ENCODE measurements at regions not wholly inside any gene's neighbourhood (a gene's known extent, or its start where the extent isn't known, plus 50 kb on each side); places are given as distances from the start of the nearest gene placed in this dataset.

DNA sequence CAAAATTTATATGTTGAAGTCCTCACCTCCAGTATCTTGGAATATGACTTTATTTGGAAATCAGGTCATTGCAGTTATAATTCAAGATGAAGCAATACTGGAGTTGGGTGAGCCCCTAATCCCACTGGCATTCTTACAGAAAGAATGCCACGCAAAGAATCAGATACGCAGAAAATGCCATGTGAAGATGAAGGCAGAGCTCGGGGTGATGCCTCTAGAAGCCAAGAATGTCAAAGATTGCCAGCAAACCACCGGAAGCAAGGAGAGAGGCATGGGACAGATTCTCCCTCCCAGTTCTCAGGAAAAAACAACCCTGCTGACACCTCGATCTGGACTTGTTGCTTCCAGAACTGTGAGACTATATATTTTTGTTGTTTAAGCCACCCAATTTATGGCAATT, 273.4 kb upstream of the CITED2 start:
- no peak for TF ChIP-seq EZH2 (IDR thresholded peaks at IDR 0.05; ENCODE audit: borderline replicate concordance)
- TF ChIP-seq, protein P1, sequence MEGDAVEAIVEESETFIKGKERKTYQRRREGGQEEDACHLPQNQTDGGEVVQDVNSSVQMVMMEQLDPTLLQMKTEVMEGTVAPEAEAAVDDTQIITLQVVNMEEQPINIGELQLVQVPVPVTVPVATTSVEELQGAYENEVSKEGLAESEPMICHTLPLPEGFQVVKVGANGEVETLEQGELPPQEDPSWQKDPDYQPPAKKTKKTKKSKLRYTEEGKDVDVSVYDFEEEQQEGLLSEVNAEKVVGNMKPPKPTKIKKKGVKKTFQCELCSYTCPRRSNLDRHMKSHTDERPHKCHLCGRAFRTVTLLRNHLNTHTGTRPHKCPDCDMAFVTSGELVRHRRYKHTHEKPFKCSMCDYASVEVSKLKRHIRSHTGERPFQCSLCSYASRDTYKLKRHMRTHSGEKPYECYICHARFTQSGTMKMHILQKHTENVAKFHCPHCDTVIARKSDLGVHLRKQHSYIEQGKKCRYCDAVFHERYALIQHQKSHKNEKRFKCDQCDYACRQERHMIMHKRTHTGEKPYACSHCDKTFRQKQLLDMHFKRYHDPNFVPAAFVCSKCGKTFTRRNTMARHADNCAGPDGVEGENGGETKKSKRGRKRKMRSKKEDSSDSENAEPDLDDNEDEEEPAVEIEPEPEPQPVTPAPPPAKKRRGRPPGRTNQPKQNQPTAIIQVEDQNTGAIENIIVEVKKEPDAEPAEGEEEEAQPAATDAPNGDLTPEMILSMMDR (IDR thresholded peaks at IDR 0.05; ENCODE audit: poor library complexity) = no peak
- TF ChIP-seq EZH2phosphoT487 (IDR thresholded peaks at IDR 0.05; ENCODE audit: low read depth, severe bottlenecking, unreplicated experiment) = no peak

Measured in hepatocyte (in vitro differentiated cells).